ENCODE measurements at regions not wholly inside any gene's neighbourhood (a gene's known extent, or its start where the extent isn't known, plus 50 kb on each side); places are given as distances from the start of the nearest gene placed in this dataset.
"Not testable (repeated sequence)": the region's sequence is repeated elsewhere in the genome, so short reads cannot be mapped to it uniquely, and the experiment has no call there.

DNA sequence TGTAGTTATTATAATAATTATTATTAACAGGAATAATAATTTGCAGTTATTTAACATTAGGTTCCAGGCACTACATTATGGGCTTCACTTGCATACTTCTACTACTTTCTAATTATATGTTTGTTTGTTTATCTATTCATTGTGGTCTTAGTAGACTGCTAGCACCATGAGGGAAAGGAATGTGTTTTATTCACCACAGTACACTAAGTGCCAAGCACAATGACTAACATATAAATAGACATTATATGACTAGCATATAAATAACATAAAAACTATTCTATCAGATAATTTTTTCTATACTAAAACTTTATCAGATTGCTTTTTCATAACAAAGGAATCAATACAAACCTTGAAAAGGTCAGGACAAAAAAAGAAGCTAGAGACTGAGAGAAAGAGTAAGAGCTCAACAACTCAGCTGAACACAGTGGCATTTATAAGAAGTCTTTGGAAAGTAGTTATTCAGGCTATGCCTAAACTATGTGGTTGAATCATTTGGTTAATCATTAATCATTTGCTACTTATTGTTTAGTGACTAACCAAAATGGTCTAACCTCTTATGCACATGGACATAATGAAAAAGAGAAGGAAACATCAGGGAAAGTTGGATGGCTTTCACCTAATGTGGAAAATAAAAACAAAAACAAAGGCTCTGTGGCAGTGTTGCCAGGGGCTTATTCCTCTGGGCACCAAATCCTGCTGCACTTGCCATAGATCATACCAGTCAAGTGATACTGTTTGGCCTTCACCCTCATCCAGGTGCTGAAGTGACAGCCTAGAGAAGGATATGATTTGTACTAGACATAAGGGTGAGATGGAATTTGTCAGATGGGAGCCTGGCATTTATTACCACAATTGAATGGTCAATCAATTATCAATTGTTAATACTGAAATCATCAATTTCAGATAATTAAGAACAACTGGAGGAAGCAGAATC, 174.9 kb downstream of the ETAA1 start:
- no peak for DNase-seq (ENCODE audit: low read depth in 2 of 2)

GRCh38 chr2:67572721-67573435, 175.7 kb downstream of the ETAA1 start:
- no peak for DNase-seq (ENCODE audit: low read depth in 2 of 2)

- DNase-seq (ENCODE audit: low read depth in 2 of 2): no peak
Measured at GRCh38 chr2:67574230-67574629, 177.1 kb downstream of the ETAA1 start.

GRCh38 chr2:67576226-67576625, 179.1 kb downstream of the ETAA1 start:
- DNase-seq (ENCODE audit: low read depth in 2 of 2): no peak

DNA sequence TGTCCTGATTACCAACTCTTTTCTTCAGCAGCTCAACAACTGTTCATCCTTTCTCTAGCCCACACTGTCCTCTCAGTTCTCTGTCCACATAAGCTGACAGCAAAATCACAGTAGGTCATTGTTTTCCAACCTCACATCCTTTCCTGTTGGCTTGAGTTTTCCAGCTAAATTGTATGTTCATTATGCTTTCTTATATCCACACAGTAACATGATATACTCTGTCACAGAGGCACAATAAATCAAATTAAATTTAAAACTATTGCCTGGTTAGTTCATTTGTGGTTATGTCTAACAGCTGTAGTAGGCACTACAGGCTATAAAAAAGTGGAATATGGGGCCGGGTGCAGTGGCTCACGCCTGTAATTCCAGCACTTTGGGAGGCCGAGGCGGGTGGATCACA, 179.9 kb downstream of the ETAA1 start:
- DNase-seq (ENCODE audit: low read depth in 2 of 2): no peak

DNA sequence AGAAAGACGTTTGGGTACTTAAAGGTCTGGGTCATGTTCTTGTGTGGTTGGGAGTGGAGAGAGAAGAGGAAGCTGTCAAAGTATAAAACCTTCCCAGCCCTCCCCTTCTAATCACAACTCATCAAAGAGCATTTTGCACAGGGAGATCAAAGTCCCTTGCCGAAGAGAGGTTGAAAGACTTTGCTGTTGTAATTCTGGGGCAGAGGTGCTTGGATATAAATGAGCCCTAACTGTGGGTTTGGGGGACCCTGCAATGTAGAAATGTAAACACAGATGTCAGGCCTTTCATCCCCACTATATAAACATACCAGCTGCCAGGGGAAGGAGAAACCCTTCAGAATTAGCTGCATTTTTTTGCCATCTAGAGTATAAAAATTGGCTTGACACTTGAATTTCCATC, 182.1 kb downstream of the ETAA1 start:
- no peak for DNase-seq (ENCODE audit: low read depth in 2 of 2)

DNA sequence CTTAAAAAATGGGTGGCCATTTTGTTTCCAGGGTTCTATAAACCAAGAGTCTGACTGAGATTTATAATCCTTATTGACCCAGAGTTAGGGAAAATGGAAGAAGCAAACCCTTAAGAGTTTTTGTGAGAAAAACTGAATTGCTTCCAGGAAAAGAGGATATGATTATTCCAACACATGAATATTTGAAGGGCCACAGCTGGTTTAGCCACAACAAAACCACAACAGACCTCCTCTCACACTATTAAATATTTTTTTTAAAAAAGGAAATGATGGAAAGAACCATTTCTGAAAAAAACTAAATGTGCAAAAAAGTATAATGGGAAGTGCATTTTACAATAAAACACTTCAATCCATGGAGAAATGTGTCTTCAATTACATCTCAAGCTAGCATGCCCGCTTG, 182.7 kb downstream of the ETAA1 start:
- no peak for DNase-seq (ENCODE audit: low read depth in 2 of 2)

DNA sequence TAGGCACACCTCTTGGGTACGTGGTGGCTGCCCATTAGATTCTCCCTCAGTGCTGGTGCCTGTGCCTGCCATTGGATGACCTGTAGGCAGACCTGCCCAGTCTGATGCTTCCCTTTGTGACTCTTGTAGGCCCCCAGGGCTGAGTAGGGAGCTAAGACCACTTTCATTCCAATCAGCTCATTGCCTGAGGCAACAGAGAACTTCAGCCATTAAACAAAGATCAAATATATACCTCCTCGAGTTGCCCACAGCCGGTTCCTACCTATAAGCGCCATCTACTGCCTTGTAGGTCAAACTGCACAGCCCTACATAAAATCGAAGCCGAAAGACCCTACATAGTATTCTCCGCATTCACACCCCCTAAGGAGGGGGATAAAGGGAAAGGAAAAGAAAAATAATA, 184.6 kb downstream of the ETAA1 start:
- DNase-seq (ENCODE audit: low read depth in 2 of 2): no peak

- no peak for DNase-seq (ENCODE audit: low read depth in 2 of 2)
Measured at GRCh38 chr2:67583185-67583584, 186.1 kb downstream of the ETAA1 start.

DNA sequence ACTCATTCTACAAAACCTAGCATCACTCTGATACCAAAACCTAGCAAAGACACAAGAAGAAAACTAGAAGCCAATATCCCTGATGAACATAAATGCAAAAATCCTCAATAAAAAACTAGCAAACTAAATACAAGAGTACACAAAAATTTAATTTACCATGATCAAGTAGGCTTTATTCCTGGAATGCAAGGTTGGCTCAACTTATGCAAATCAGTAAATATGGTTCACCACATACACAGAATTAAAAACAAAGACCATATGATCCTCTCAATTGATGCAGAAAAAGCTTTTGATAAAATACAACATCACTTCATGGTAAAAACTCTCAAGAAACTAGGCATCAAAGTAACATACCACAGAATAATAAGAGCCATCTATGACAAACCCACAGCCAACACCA, 188.3 kb downstream of the ETAA1 start:
- no peak for DNase-seq (ENCODE audit: low read depth in 2 of 2)

DNA sequence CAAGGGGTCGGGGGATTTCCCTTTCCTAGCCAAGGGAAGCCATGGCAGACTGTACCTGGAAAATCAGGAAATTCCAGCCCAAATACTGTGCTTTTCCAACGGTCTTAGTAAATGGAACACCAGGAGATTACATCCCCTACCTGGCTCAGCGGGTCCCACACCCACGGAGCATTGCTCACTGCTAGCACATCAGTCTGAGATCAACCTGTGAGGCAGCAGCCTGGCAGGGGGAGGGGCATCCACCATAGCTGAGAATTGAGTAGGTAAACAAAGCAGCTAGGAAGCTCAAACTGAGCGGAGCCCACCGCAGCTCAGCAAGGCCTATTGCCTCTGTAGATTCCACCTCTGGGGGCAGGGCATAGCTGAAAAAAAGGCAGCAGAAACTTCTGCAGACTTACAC, 192.0 kb downstream of the ETAA1 start:
- DNase-seq (ENCODE audit: low read depth in 2 of 2): not testable (repeated sequence)

DNA sequence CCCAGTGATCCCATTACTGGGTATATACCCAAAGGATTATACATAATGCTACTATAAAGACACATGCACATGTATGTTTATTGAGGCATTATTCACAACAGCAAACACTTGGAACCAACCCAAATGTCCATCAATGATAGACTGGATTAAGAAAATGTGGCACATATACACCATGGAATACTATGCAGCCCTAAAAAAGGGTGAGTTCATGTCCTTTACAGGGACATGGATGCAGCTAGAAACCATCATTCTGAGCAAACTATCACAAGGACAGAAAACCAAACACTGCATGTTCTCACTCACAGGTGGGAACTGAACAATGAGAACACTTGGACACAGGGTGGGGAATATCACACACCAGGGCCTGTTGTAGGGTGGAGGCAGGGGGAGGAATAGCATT, 197.4 kb downstream of the ETAA1 start:
- not testable (repeated sequence) for DNase-seq (ENCODE audit: low read depth in 2 of 2)

DNA sequence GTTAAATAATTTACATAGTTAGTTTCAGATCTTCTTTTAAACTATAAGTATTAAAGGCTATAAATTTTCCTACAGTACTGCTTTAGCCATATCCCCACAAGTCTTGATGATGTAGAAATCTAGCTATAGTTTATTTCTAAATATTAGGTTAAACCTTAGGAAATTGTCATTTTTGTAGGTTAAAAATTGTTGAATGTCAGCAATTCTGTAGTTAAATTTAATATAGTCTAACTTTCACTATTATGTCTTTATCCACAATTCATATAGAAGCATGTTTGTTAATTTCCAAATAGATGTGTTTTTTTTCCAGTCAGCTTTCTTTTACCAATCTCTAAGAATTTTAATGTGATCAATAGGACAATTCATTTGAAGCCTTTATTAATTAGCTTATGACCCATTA, 199.7 kb downstream of the ETAA1 start:
- DNase-seq (ENCODE audit: low read depth in 2 of 2): no peak

DNA sequence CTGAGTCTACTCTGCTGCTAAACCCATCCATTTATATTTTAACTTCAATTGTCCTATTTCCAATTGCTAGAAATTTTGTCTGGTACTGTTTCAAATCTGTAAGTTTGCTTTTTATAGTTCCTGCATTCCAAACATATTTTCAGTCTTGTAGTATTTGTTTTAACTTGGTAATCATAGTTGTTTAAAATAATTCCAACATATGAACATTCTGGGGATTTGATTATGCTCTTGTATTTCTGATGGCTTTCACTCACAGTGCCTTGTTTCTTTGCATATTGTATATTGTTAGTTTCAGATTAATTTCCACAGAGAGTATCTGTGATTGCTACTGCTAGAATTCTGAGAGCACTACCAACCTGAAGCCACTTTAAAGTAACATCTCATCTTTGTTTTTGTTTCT, 202.4 kb downstream of the ETAA1 start:
- DNase-seq (ENCODE audit: low read depth in 2 of 2): no peak

DNA sequence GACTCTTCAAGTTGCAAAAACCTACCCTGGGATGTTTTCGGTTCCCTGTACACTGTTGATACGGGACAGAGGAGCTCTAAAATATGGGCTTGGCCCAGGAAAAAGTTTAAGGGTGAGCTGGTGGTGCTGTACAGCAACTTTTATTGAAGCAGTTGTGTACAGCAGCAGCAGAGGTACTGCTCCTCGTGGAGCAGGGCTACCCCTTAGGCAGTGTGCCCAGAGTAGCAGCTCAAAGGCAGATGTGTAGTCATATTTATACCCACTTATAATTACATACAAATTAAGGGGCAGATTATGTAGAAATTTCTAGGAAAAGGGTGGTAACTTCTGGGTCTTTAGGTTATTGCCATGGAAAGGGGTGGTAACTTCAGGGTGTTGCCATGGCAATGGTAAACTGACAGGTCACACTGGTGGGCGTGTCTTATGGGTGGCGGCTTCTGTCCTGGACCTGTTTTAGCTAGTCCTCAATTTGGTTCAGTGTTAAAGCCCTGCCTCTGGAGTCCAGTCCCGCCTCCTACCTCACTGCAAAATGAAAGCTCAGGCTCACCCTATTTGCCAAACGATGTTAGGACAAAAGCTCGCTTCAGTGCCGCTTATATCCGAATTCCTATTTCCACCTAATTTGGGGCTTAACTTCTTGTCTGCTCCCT, 203.2 kb downstream of the ETAA1 start:
- no peak for DNase-seq (ENCODE audit: low read depth in 2 of 2)

DNA sequence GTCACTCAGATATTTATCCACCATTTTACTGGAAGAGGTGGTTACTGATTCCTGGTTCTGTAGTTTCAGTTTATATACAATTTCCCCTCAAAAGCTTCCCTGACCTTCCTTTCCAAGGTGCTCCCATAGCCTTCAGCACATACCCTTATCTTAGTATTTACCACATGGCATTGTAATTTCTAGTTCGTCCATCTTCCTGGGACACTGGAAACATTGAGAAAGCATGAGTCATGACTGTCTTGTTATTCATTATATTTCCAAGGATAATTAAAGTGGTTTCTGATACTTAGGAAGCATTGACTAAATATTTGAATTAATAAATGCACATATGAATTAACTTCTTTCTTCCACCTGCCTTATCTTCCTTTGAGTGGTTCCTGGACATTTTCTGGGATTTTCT, 203.8 kb downstream of the ETAA1 start:
- DNase-seq (ENCODE audit: low read depth in 2 of 2): no peak

DNA sequence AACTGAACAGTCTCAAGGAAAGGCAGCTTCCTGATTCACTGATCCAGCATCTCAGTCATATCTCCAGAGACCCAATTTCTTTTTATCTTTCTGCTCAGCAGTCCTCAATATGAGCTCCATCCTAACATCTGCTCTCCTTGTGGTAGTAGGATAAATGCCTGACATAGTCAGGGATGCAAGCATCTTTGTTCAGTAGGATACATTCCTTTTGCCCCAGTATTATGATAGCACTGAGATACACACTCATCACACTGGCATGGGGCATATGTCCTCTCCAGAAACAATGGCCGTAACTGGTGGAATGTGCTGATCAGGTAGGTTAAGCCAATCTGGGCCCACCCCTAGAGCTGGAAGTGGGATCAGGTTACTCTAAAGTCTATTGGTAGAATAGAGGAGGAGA, 207.2 kb downstream of the ETAA1 start:
- DNase-seq (ENCODE audit: low read depth in 2 of 2): no peak

- DNase-seq (ENCODE audit: low read depth in 2 of 2): no peak
Measured at GRCh38 chr2:67612576-67613042, 215.5 kb downstream of the ETAA1 start.

DNA sequence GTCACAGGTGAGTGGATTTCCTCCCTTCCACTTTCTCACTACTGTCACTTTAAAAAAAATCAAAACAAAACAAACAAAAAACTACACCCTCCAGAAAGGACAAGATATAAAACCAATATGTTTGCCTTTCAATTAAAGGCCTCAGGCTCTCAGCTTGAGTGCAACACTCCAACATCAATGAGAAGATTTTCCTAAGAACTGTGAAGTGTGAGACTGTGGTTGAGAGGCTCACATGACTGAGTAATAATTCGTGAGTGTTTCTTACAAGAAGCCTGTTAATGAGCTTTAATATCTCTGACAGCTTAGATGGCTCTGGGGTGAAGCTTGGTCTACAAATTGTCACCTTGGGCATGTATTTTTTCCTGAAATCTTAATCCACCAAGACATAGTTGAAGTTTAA, 216.1 kb downstream of the ETAA1 start:
- no peak for DNase-seq (ENCODE audit: low read depth in 2 of 2)

- no peak for DNase-seq (ENCODE audit: low read depth in 2 of 2)
Measured at GRCh38 chr2:67614454-67614853, 217.3 kb downstream of the ETAA1 start.

GRCh38 chr2:67616749-67617148, 219.6 kb downstream of the ETAA1 start:
- DNase-seq (ENCODE audit: low read depth in 2 of 2): no peak

- DNase-seq (ENCODE audit: low read depth in 2 of 2): no peak
Measured at GRCh38 chr2:67619204-67619603, 222.1 kb downstream of the ETAA1 start.

GRCh38 chr2:67623741-67624140, 226.6 kb downstream of the ETAA1 start:
- DNase-seq (ENCODE audit: low read depth in 2 of 2): not testable (repeated sequence)

Measured in stimulated activated CD4-positive, alpha-beta T cell treated with anti-CD3 and anti-CD28 coated beads, Interleukin-12 subunit alpha, Interleukin-12 subunit beta, amount 100 ng/mL, for 24 hours (primary cell).